AG09319 (cell line): ENCODE measurements at regions not wholly inside any gene's neighbourhood (a gene's known extent, or its start where the extent isn't known, plus 50 kb on each side); places are given as distances from the start of the nearest gene placed in this dataset.
A peak's percentile ranks its signal among the peaks of the same experiment; 100 is the strongest.

Source experiments
- DNase-seq: peaks from one replicate; pipeline ENCODE4 v3.0.0-alpha.2; 2010; ENCODE audit warnings: low read depth; ENCODE audit errors: extremely low read depth
- TF ChIP-seq, protein P1 (sequence below): IDR thresholded peaks from 2 replicates; pipeline ENCODE4 v1.5.1; 2011; ENCODE audit warnings: low read depth, mild to moderate bottlenecking, inconsistent platforms, low read length, moderate library complexity

DNA sequence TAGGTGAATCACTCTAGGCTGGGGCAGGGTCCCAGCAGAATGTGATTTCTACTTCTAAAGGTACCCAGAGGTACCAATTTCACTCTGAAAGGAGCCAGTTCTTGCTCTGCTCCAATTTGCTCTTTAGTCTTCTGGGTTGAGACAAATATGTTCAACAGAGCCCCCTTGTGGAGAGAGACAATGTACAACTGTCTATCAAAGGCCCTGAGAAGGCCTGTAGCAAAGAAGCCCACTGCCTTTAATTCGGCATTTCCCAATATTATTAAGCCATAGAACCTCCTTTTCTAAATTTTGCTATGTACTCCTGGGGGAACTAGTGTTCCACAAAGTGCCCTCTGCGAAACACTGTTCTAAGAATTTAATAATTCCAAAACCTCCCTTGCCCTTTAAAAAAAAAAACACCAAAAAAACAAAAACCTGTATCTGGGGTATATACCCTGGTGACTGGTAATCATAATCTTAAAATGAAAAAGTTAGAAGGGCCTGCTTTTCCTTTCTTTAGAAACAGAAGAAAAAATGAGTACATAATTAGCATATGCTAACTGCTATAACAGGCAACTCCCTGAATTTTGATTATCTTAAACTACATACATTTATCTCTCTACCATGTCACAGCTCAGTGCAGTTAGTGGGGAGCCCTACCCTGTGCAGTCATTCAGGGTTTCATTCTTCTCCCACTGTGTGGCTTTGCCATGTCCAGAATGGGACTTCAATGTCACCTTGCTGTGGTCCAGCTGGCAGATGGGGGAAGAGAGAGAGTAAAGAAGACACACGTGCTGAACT lies 160.9 kb upstream of the BMPER start:
- no peak for DNase-seq
- TF ChIP-seq, protein P1, sequence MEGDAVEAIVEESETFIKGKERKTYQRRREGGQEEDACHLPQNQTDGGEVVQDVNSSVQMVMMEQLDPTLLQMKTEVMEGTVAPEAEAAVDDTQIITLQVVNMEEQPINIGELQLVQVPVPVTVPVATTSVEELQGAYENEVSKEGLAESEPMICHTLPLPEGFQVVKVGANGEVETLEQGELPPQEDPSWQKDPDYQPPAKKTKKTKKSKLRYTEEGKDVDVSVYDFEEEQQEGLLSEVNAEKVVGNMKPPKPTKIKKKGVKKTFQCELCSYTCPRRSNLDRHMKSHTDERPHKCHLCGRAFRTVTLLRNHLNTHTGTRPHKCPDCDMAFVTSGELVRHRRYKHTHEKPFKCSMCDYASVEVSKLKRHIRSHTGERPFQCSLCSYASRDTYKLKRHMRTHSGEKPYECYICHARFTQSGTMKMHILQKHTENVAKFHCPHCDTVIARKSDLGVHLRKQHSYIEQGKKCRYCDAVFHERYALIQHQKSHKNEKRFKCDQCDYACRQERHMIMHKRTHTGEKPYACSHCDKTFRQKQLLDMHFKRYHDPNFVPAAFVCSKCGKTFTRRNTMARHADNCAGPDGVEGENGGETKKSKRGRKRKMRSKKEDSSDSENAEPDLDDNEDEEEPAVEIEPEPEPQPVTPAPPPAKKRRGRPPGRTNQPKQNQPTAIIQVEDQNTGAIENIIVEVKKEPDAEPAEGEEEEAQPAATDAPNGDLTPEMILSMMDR: peak; percentile 11

DNA sequence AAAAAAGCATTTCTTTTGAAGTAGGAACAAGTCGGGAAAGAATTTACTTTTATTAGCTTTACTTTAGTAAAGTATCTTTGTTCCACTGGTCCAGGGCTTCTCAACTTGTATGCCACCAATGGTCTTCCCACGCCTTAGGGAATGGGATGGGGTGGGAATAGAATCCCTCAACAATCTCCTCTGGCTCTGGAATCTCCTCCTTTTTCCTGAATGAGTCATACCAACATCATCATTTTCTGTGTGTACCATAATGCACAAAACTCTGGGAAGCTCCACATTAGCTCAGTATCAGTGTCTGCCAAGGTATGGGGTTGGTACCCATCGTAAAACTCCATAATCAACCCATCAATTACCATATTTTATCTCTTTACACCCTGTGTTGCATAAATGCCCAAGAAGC lies 159.4 kb upstream of the BMPER start:
- no peak for DNase-seq
- TF ChIP-seq, protein P1: no peak

- TF ChIP-seq, protein P1: no peak
- no peak for DNase-seq
These were observed 156.5 kb upstream of the BMPER start for GRCh38 chr7:33748793-33749192.

GRCh38 chr7:33750177-33750576 lies 155.2 kb upstream of the BMPER start:
- TF ChIP-seq, protein P1: no peak
- no peak for DNase-seq

GRCh38 chr7:33751443-33751842 lies 153.9 kb upstream of the BMPER start:
- TF ChIP-seq, protein P1: no peak
- DNase-seq: no peak

DNA sequence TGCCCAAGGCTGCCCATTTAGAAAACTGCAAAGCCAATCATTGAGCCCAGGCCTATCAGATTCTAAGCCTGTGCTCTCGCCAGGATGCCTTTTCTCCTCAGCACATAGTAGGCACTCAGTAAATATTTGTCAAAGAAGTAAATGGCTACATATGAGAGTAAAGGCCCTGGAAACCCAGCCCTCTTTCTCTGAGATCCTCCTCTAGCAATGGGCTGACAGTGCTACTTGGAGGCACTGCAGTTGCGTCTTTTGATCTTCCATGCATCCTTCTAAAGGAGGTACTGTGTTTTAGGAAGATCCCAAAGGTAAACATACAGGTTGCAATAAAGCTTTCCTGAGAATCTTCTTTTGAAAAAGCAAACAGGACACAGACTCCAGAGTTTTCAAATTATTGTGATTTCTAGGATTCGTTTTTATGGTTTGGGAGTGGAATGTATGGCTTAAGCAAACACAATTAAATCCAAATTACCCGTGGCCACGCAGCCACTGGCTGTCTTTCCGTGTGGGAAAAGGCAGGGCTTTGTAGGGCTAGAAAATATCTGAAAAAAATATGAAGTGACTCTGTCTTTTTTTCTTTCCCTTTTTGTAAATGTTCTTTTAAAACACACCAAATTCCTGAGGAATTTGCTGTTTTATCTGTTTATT lies 151.3 kb upstream of the BMPER start:
- no peak for DNase-seq
- TF ChIP-seq, protein P1: no peak

DNA sequence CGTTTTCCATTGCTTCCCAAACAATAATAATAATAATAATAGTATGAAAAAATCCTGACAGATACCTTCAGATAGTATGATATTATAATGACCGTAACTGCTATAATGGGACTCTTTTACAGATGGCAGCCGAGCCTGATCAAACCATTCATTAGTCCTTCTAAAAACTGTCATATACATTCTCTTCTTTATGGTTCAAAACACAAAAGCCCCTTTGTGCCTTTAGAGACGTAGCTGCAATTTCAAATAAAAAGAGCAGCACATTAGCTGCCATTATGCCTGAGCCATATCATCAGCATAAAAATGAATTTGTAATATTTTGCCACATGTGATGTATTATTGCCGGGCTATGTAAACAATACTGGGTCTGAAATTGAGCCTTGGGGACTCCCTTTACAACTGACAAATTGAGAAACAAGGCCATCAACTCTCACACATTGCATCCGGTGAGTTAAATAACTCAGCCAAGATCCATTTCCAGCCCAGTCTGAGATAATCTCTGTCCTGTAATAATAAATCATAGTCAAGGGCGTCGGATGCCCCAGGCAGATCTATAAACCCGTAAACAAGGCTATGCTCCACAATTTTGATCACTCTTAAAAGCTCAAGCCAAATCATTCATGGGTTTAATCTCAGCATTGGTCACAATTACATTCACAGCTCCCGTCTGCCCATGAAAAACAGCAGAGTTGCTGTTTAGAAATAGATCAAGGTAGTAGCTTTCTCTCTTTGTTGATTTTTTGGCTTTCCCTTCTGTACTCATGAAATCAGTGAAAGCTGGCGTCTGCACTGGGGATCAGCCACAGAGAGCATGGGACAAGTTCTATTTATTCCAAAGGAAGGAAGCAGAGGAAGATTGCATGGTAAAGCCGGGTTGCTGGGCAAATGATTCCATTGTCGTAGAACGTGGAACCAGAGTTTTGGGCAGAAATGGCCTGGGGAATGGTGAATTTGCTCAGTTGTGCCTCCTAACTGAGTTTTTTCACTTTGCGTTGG lies 150.1 kb upstream of the BMPER start:
- no peak for DNase-seq
- TF ChIP-seq, protein P1: no peak
